ENCODE measurements at regions not wholly inside any gene's neighbourhood (a gene's known extent, or its start where the extent isn't known, plus 50 kb on each side); places are given as distances from the start of the nearest gene placed in this dataset.

GRCh38 chr1:194830387-194830786, 1644.0 kb upstream of the B3GALT2 start:
- Histone ChIP-seq H3K9me2 (replicated peaks; ENCODE audit: insufficient read depth) (no peaks in the 10 kb centered on the region), H4K20me1 (ENCODE audit: insufficient read depth, poor library complexity, severe bottlenecking) (no peaks in the 10 kb centered on the region), H3K79me2 (no peaks in the 10 kb centered on the region), H3K4me2 (no peak overlapping the region), H3K4me3 (no peak overlapping the region), H3K27me3 (no peaks in the 10 kb centered on the region), H3K4me1 (ENCODE audit: insufficient read depth) (no peaks in the 10 kb centered on the region), H3K36me3 (replicated peaks; ENCODE audit: insufficient read depth, low read depth) (no peaks in the 10 kb centered on the region), H3K27ac (no peak overlapping the region), H3K9me3 (ENCODE audit: low read depth) (no peaks in the 10 kb centered on the region), H2AFZ (no peak overlapping the region)
- DNase-seq (ENCODE audit: low spot score): no peak
- TF ChIP-seq EZH2 (IDR thresholded peaks at IDR 0.05; ENCODE audit: borderline replicate concordance): no peak

- TF ChIP-seq EZH2 (IDR thresholded peaks at IDR 0.05; ENCODE audit: borderline replicate concordance): no peak
- no peak for TF ChIP-seq EZH2phosphoT487 (IDR thresholded peaks at IDR 0.05; ENCODE audit: low read depth, severe bottlenecking, unreplicated experiment)
- TF ChIP-seq CTCF (IDR thresholded peaks at IDR 0.05; ENCODE audit: poor library complexity): no peak
- no peaks in the 10 kb centered on the region for H3K36me3 ChIP-seq (replicated peaks; ENCODE audit: insufficient read depth, low read depth)
- H2AFZ ChIP-seq: no peak overlapping the region
- H3K4me3 ChIP-seq: no peak overlapping the region
- no peak overlapping the region for H3K27ac ChIP-seq
- H3K4me2 ChIP-seq: no peak overlapping the region
- no peaks in the 10 kb centered on the region for H4K20me1 ChIP-seq (ENCODE audit: insufficient read depth, poor library complexity, severe bottlenecking)
- H3K27me3 ChIP-seq: no peaks in the 10 kb centered on the region
- H3K4me1 ChIP-seq (ENCODE audit: insufficient read depth): no peaks in the 10 kb centered on the region
- H3K79me2 ChIP-seq: no peaks in the 10 kb centered on the region
- no peaks in the 10 kb centered on the region for H3K9me2 ChIP-seq (replicated peaks; ENCODE audit: insufficient read depth)
- DNase-seq (ENCODE audit: low spot score): no peak
- no peaks in the 10 kb centered on the region for H3K9me3 ChIP-seq (ENCODE audit: low read depth)
Measured at GRCh38 chr1:194829492-194829891, 1643.1 kb upstream of the B3GALT2 start.

GRCh38 chr1:194825382-194825781, 1639.0 kb upstream of the B3GALT2 start:
- H3K9me2 ChIP-seq (replicated peaks; ENCODE audit: insufficient read depth): no peaks in the 10 kb centered on the region
- TF ChIP-seq EZH2 (IDR thresholded peaks at IDR 0.05; ENCODE audit: borderline replicate concordance) (no peak), CTCF (IDR thresholded peaks at IDR 0.05; ENCODE audit: poor library complexity) (no peak), EZH2phosphoT487 (IDR thresholded peaks at IDR 0.05; ENCODE audit: low read depth, severe bottlenecking, unreplicated experiment) (no peak)
- no peaks in the 10 kb centered on the region for H3K27me3 ChIP-seq
- H3K4me2 ChIP-seq: no peak overlapping the region
- no peak for DNase-seq (ENCODE audit: low spot score)
- no peaks in the 10 kb centered on the region for H4K20me1 ChIP-seq (ENCODE audit: insufficient read depth, poor library complexity, severe bottlenecking)
- 77% methylated on average over 1 of the region's 1 CpG for whole genome bisulfite sequencing (ENCODE audit: low lambda C conversion rate, missing lambda C conversion rate)
- H3K27ac ChIP-seq: no peak overlapping the region
- H3K4me3 ChIP-seq: no peak overlapping the region
- H3K79me2 ChIP-seq: no peaks in the 10 kb centered on the region
- H3K4me1 ChIP-seq (ENCODE audit: insufficient read depth): no peaks in the 10 kb centered on the region
- no peaks in the 10 kb centered on the region for H3K9me3 ChIP-seq (ENCODE audit: low read depth)
- H3K36me3 ChIP-seq (replicated peaks; ENCODE audit: insufficient read depth, low read depth): no peaks in the 10 kb centered on the region
- no peak overlapping the region for H2AFZ ChIP-seq

- Histone ChIP-seq H3K79me2 (no peaks in the 10 kb centered on the region), H2AFZ (no peak overlapping the region), H3K4me1 (ENCODE audit: insufficient read depth) (no peaks in the 10 kb centered on the region), H3K9me3 (ENCODE audit: low read depth) (no peaks in the 10 kb centered on the region), H4K20me1 (ENCODE audit: insufficient read depth, poor library complexity, severe bottlenecking) (no peaks in the 10 kb centered on the region), H3K27me3 (no peaks in the 10 kb centered on the region), H3K9me2 (replicated peaks; ENCODE audit: insufficient read depth) (no peaks in the 10 kb centered on the region), H3K27ac (no peak overlapping the region), H3K4me2 (no peak overlapping the region), H3K36me3 (replicated peaks; ENCODE audit: insufficient read depth, low read depth) (no peaks in the 10 kb centered on the region), H3K4me3 (no peak overlapping the region)
- no peak for TF ChIP-seq CTCF (IDR thresholded peaks at IDR 0.05; ENCODE audit: poor library complexity)
- no peak for TF ChIP-seq EZH2phosphoT487 (IDR thresholded peaks at IDR 0.05; ENCODE audit: low read depth, severe bottlenecking, unreplicated experiment)
- no peak for TF ChIP-seq EZH2 (IDR thresholded peaks at IDR 0.05; ENCODE audit: borderline replicate concordance)
- 95% methylated on average over 1 of the region's 1 CpG for WGBS (ENCODE audit: low lambda C conversion rate, missing lambda C conversion rate)
- no peak for DNase-seq (ENCODE audit: low spot score)
Measured at GRCh38 chr1:194821091-194821490, 1634.7 kb upstream of the B3GALT2 start.
